PC-3 (cell line): ENCODE measurements at regions not wholly inside any gene's neighbourhood (a gene's known extent, or its start where the extent isn't known, plus 50 kb on each side); places are given as distances from the start of the nearest gene placed in this dataset.

ENCODE experiments used
- ATAC-seq: fragments of 200-7000 bp; cut with Tn5 transposase; 2 replicates; pipeline ENCODE4 v1.9.1; 2020; ENCODE audit warnings: mild to moderate bottlenecking, moderate library complexity
- BruUV-seq: library from RNA; stranded (reverse); fragments of 400-500 nt; replicated peaks from 2 replicates; lab custom pipeline; 2021; lab: Mats Ljungman, UMichigan
- CTCF ChIA-PET: fragments of 300-600 bp; sonication (Branson Sonifier 250); formaldehyde crosslinking; loops from one replicate; lab custom pipeline; 2022; ENCODE audit warnings: antibody characterized with exemption; lab: Charles Lee
- POLR2A ChIA-PET: fragments of 300-600 bp; sonication (Branson Sonifier 250); formaldehyde crosslinking; loops from one replicate; lab custom pipeline; 2022; ENCODE audit warnings: antibody characterized with exemption; ENCODE audit not compliant: unreplicated experiment; lab: Charles Lee
- DNase-seq: peaks from one replicate; pipeline ENCODE4 v3.0.0-alpha.2; 2015
- H2AFZ ChIP-seq: fragments of 300-600 bp; sonication (generic); 2 replicates; pipeline ENCODE4 v1.6.0; 2016; ENCODE audit warnings: antibody characterized with exemption, low read length
- H3F3A ChIP-seq: fragments of 300-600 bp; sonication (generic); one replicate; pipeline ENCODE4 v1.6.0; 2017; ENCODE audit warnings: antibody characterized with exemption, low read length, control low read depth, mild to moderate bottlenecking; ENCODE audit not compliant: unreplicated experiment
- H3K27ac ChIP-seq: fragments of 300-600 bp; sonication (generic); 2 replicates; pipeline ENCODE4 v1.5.1; 2016; ENCODE audit warnings: mild to moderate bottlenecking, low read length
- H3K27me3 ChIP-seq: fragments of 300-600 bp; sonication (generic); 2 replicates; pipeline ENCODE4 v1.6.1; 2016; ENCODE audit warnings: low read length, mixed read lengths
- H3K36me3 ChIP-seq: fragments of 300-600 bp; sonication (generic); 2 replicates; pipeline ENCODE4 v1.6.1; 2016; ENCODE audit warnings: low read depth, mixed run types, low read length, mixed read lengths
- H3K4me1 ChIP-seq: fragments of 300-600 bp; sonication (generic); 2 replicates; pipeline ENCODE4 v1.5.1; 2016; ENCODE audit warnings: low read length; ENCODE audit not compliant: insufficient read depth
- H3K4me2 ChIP-seq: fragments of 300-600 bp; sonication (generic); 2 replicates; pipeline ENCODE4 v1.6.0; 2016; ENCODE audit warnings: low read length
- H3K4me3 ChIP-seq: fragments of 300-600 bp; sonication (generic); 2 replicates; pipeline ENCODE4 v1.5.1; 2016; ENCODE audit warnings: mild to moderate bottlenecking, low read length, mixed read lengths
- H3K79me2 ChIP-seq: fragments of 300-600 bp; sonication (generic); 2 replicates; pipeline ENCODE4 v1.6.1; 2017; ENCODE audit warnings: low read length, mixed read lengths
- H3K9ac ChIP-seq: fragments of 300-600 bp; sonication (generic); 2 replicates; pipeline ENCODE4 v1.6.0; 2016; ENCODE audit warnings: mild to moderate bottlenecking, low read length
- H3K9me2 ChIP-seq: fragments of 300-600 bp; sonication (generic); replicated peaks from 2 replicates; pipeline ENCODE4 v1.6.1; 2016; ENCODE audit warnings: mixed run types, low read length, mixed read lengths
- H3K9me3 ChIP-seq: fragments of 300-600 bp; sonication (generic); 2 replicates; pipeline ENCODE4 v1.6.1; 2016; ENCODE audit warnings: low read length, mixed read lengths
- H4K20me1 ChIP-seq: fragments of 300-600 bp; sonication (generic); 2 replicates; pipeline ENCODE4 v1.6.1; 2016; ENCODE audit warnings: low read length, mixed read lengths
- CTCF ChIP-seq: fragments of 300-600 bp; sonication (generic); conservative IDR thresholded peaks from 2 replicates; pipeline ENCODE4 v1.5.1; 2017; ENCODE audit warnings: antibody characterized with exemption, low read depth, mild to moderate bottlenecking, low read length
- EZH2 ChIP-seq: fragments of 300-600 bp; sonication (generic); IDR thresholded peaks from one replicate; pipeline ENCODE4 v1.6.1; 2017; ENCODE audit warnings: antibody characterized with exemption, mild to moderate bottlenecking, low read length; ENCODE audit not compliant: unreplicated experiment
- EZH2phosphoT487 ChIP-seq: fragments of 300-600 bp; sonication (generic); IDR thresholded peaks from 2 replicates; pipeline ENCODE4 v1.6.1; 2018; ENCODE audit warnings: mild to moderate bottlenecking, antibody characterized with exemption, low read length, borderline replicate concordance
- intact Hi-C: fragments of 100-400 bp; cut with micrococcal nuclease; formaldehyde crosslinking; loops from 2 replicates; pipeline ENCODE4 v1.9.0; 2023

- Histone ChIP-seq H3K4me1 (no peaks in the 10 kb centered on the region), H4K20me1 (no peaks in the 10 kb centered on the region), H3K36me3 (no peaks in the 10 kb centered on the region), H3K27me3 (no peaks in the 10 kb centered on the region), H3K4me3 (no peak overlapping the region), H3K9ac (no peak overlapping the region), H3K9me2 (no peaks in the 10 kb centered on the region), H2AFZ (no peak overlapping the region), H3K79me2 (no peaks in the 10 kb centered on the region), H3K27ac (no peak overlapping the region), H3K4me2 (no peak overlapping the region), H3K9me3 (peaks cover 4% of the 10 kb centered on the region), H3F3A (no peaks in the 10 kb centered on the region)
- DNase-seq, result no peak
- BruUV-seq, result no TSS peak
- ChIA-PET CTCF (no interaction called here), POLR2A (no interaction called here)
- TF ChIP-seq EZH2 (no peak), CTCF (no peak), EZH2phosphoT487 (no peak)
- no peak for ATAC-seq
- intact Hi-C loops, result no loop called here
Measured at GRCh38 chr14:84520711-84521338, 1009.1 kb upstream of the FLRT2 start.

- TF ChIP-seq EZH2phosphoT487, result no peak
- TF ChIP-seq CTCF, result no peak
- TF ChIP-seq EZH2, result no peak
- Histone ChIP-seq H3K9me2 (no peaks in the 10 kb centered on the region), H2AFZ (no peak overlapping the region), H4K20me1 (no peaks in the 10 kb centered on the region), H3K4me2 (no peak overlapping the region), H3K9me3 (peaks cover 5% of the 10 kb centered on the region; the same call in 1 of the 2 replicates), H3K27ac (no peak overlapping the region), H3K4me1 (no peaks in the 10 kb centered on the region), H3K4me3 (no peak overlapping the region), H3K79me2 (no peaks in the 10 kb centered on the region), H3K27me3 (no peaks in the 10 kb centered on the region), H3F3A (no peaks in the 10 kb centered on the region), H3K9ac (no peak overlapping the region), H3K36me3 (no peaks in the 10 kb centered on the region)
- intact Hi-C loops, result no loop called here
- ChIA-PET POLR2A (no interaction called here), CTCF (no interaction called here)
- ATAC-seq (no peak), DNase-seq (no peak)
- no TSS peak for BruUV-seq
Measured at GRCh38 chr14:84523746-84524145, 1006.2 kb upstream of the FLRT2 start.

GRCh38 chr14:84527706-84528105 lies 1002.2 kb upstream of the FLRT2 start:
- H3K4me1 ChIP-seq, result no peaks in the 10 kb centered on the region
- no TSS peak for BruUV-seq
- H3K27ac ChIP-seq, result no peak overlapping the region
- intact Hi-C loops, result no loop called here
- no peak for ATAC-seq
- H2AFZ ChIP-seq, result no peak overlapping the region
- no peak overlapping the region for H3K4me3 ChIP-seq
- no peaks in the 10 kb centered on the region for H3K36me3 ChIP-seq
- ChIA-PET POLR2A (no interaction called here), CTCF (no interaction called here)
- H3K9me3 ChIP-seq, result 0 out of 2 replicates have a peak, but pooled peaks cover 5% of the 10 kb centered on the region
- no peak overlapping the region for H3K9ac ChIP-seq
- no peaks in the 10 kb centered on the region for H4K20me1 ChIP-seq
- no peaks in the 10 kb centered on the region for H3K27me3 ChIP-seq
- H3F3A ChIP-seq, result no peaks in the 10 kb centered on the region
- no peak for DNase-seq
- H3K4me2 ChIP-seq, result no peak overlapping the region
- no peaks in the 10 kb centered on the region for H3K79me2 ChIP-seq
- no peaks in the 10 kb centered on the region for H3K9me2 ChIP-seq
- TF ChIP-seq CTCF (no peak), EZH2 (no peak), EZH2phosphoT487 (no peak)
